GM19240 (cell line): ENCODE measurements at regions not wholly inside any gene's neighbourhood (a gene's known extent, or its start where the extent isn't known, plus 50 kb on each side); places are given as distances from the start of the nearest gene placed in this dataset.

Experiments
- DNase-seq: peaks from one replicate; pipeline ENCODE4 v3.0.0; 2011; ENCODE audit warnings: low spot score; ENCODE audit not compliant: insufficient read length

- no peak for DNase-seq
These were observed 471.3 kb downstream of the C6orf118 start for GRCh38 chr6:164838068-164838615.

GRCh38 chr6:164836486-164836885 lies 472.9 kb downstream of the C6orf118 start:
- no peak for DNase-seq

- DNase-seq, result no peak
These were observed 477.0 kb downstream of the C6orf118 start for GRCh38 chr6:164832410-164832809.

GRCh38 chr6:164827537-164827936 lies 481.9 kb downstream of the C6orf118 start:
- no peak for DNase-seq

- DNase-seq, result no peak
These were observed 482.5 kb downstream of the C6orf118 start for GRCh38 chr6:164826831-164827468.

- DNase-seq, result no peak
These were observed 484.0 kb downstream of the C6orf118 start for GRCh38 chr6:164825386-164825785.

- DNase-seq, result no peak
These were observed 491.7 kb downstream of the C6orf118 start for GRCh38 chr6:164817662-164818061.

- DNase-seq, result no peak
These were observed 496.7 kb downstream of the C6orf118 start for GRCh38 chr6:164812706-164813105.

- no peak for DNase-seq
These were observed 502.3 kb downstream of the C6orf118 start for GRCh38 chr6:164807125-164807524.

- DNase-seq, result no peak
These were observed 514.2 kb downstream of the C6orf118 start for GRCh38 chr6:164795056-164795815.

- no peak for DNase-seq
These were observed 516.7 kb downstream of the C6orf118 start for GRCh38 chr6:164792666-164793065.

- DNase-seq, result no peak
These were observed 517.9 kb downstream of the C6orf118 start for GRCh38 chr6:164791498-164791897.

- no peak for DNase-seq
These were observed 545.6 kb downstream of the C6orf118 start for GRCh38 chr6:164763788-164764187.

GRCh38 chr6:164757451-164757850 lies 552.0 kb downstream of the C6orf118 start:
- DNase-seq, result no peak

GRCh38 chr6:164756723-164757122 lies 552.7 kb downstream of the C6orf118 start:
- no peak for DNase-seq

- no peak for DNase-seq
These were observed 553.3 kb downstream of the C6orf118 start for GRCh38 chr6:164756142-164756541.

- DNase-seq, result no peak
These were observed 555.9 kb downstream of the C6orf118 start for GRCh38 chr6:164753517-164753916.

GRCh38 chr6:164751395-164751794 lies 558.0 kb downstream of the C6orf118 start:
- no peak for DNase-seq

GRCh38 chr6:164750128-164750527 lies 559.3 kb downstream of the C6orf118 start:
- no peak for DNase-seq

GRCh38 chr6:164749221-164750064 lies 560.0 kb downstream of the C6orf118 start:
- DNase-seq, result no peak

- DNase-seq, result no peak
These were observed 565.1 kb downstream of the C6orf118 start for GRCh38 chr6:164744301-164744700.

- no peak for DNase-seq
These were observed 567.4 kb downstream of the C6orf118 start for GRCh38 chr6:164741938-164742451.
